Endothelial cell of umbilical vein (primary cell): ENCODE measurements at regions not wholly inside any gene's neighbourhood (a gene's known extent, or its start where the extent isn't known, plus 50 kb on each side); places are given as distances from the start of the nearest gene placed in this dataset.

ENCODE experiments used
- BruUV-seq: library from RNA; stranded (reverse); fragments of 400-500 nt; replicated peaks from 2 replicates; lab custom pipeline; 2021; lab: Mats Ljungman, UMichigan
- CTCF ChIA-PET: fragments of 300-600, 350-600 bp; sonication (Branson Sonifier 250); formaldehyde crosslinking; loops from one replicate; lab custom pipeline; 2021; ENCODE audit warnings: antibody characterized with exemption, inconsistent platforms; lab: Charles Lee
- POLR2A ChIA-PET: fragments of 300-600, 350-600 bp; sonication (Branson Sonifier 250); formaldehyde crosslinking; loops from one replicate; lab custom pipeline; 2021; ENCODE audit warnings: antibody characterized with exemption, inconsistent platforms; lab: Charles Lee
- DNase-seq: peaks from one replicate; pipeline ENCODE4 v3.0.0-alpha.2; 2011; ENCODE audit warnings: low read depth, low spot score
- FAIRE-seq: peaks from 2 replicates; lab custom pipeline; 2011; peaks lifted over from hg19 to GRCh38; lab: Jason Lieb, UNC
- H2AFZ ChIP-seq: 2 replicates; pipeline ENCODE4 v1.6.0; 2012; ENCODE audit warnings: low read depth, low read length, control low read depth, inconsistent platforms
- H3K27ac ChIP-seq: 2 replicates; pipeline ENCODE4 v1.5.1; 2011; ENCODE audit warnings: low read depth, mild to moderate bottlenecking, control low read depth, low read length, moderate library complexity; ENCODE audit not compliant: insufficient read depth
- H3K27me3 ChIP-seq, 2 experiments: 2 replicates each; pipeline versions ENCODE4 v1.6.0 to v1.6.1; 2011; ENCODE audit warnings: low read length in 2 of 2, mixed read lengths in 1 of 2; ENCODE audit not compliant: control insufficient read depth in 2 of 2, insufficient read depth in 2 of 2
- H3K36me3 ChIP-seq, 2 experiments: 2 replicates in 1 of 2; 3 replicates in 1 of 2; pipeline ENCODE4 v1.5.1; 2011; ENCODE audit warnings: low read length in 2 of 2, mild to moderate bottlenecking in 1 of 2, moderate library complexity in 1 of 2; ENCODE audit not compliant: control insufficient read depth in 2 of 2, insufficient read depth in 2 of 2; ENCODE audit errors: extremely low read depth in 1 of 2
- H3K4me1 ChIP-seq: 3 replicates; pipeline ENCODE4 v1.5.1; 2011; ENCODE audit warnings: mild to moderate bottlenecking, low read length; ENCODE audit not compliant: control insufficient read depth, insufficient read depth; ENCODE audit errors: extremely low read depth
- H3K4me2 ChIP-seq: 2 replicates; pipeline ENCODE4 v1.6.1; 2011; ENCODE audit warnings: low read length, control low read depth, mixed read lengths; ENCODE audit not compliant: insufficient read depth
- H3K4me3 ChIP-seq, 3 experiments: fragments of 200-600 bp in 1 of 3; sonication (generic), shearing (Covaris generic) in 1 of 3; replicated peaks in 1 of 3; 2 replicates each; pipeline ENCODE4 v1.5.1; 2011 to 2016; ENCODE audit warnings: control low read depth in 3 of 3, low read length in 3 of 3, mild to moderate bottlenecking in 2 of 3, inconsistent platforms in 1 of 3, low read depth in 1 of 3, moderate library complexity in 1 of 3; ENCODE audit not compliant: insufficient read depth in 1 of 3
- H3K79me2 ChIP-seq: 2 replicates; pipeline ENCODE4 v1.6.0; 2012; ENCODE audit warnings: low read length, inconsistent platforms; ENCODE audit not compliant: control insufficient read depth, insufficient read depth
- H3K9ac ChIP-seq: replicated peaks from 2 replicates; pipeline ENCODE3; 2011; ENCODE audit warnings: low read length, control low read depth; ENCODE audit not compliant: insufficient read depth; ENCODE audit errors: extremely low read depth
- H3K9me1 ChIP-seq: replicated peaks from 3 replicates; pipeline ENCODE4 v1.6.0; 2011; ENCODE audit warnings: mild to moderate bottlenecking, low read length; ENCODE audit not compliant: control insufficient read depth, insufficient read depth; ENCODE audit errors: extremely low read depth
- H3K9me3 ChIP-seq: replicated peaks from 2 replicates; pipeline ENCODE4 v1.5.1; 2012; ENCODE audit warnings: low read length, inconsistent platforms; ENCODE audit not compliant: control insufficient read depth, insufficient read depth
- H4K20me1 ChIP-seq: replicated peaks from 2 replicates; pipeline ENCODE3; 2011; ENCODE audit warnings: mild to moderate bottlenecking, low read length; ENCODE audit not compliant: control insufficient read depth, insufficient read depth; ENCODE audit errors: extremely low read depth
- EZH2 ChIP-seq: IDR thresholded peaks from 2 replicates; pipeline ENCODE4 v1.6.1; 2012; ENCODE audit warnings: borderline replicate concordance, low read depth, mild to moderate bottlenecking, moderate library complexity, low read length, inconsistent platforms; ENCODE audit not compliant: severe bottlenecking
- FOS ChIP-seq: IDR thresholded peaks from 2 replicates; pipeline ENCODE4 v1.6.1; 2011; ENCODE audit warnings: mild to moderate bottlenecking, low read length, moderate library complexity, borderline replicate concordance; ENCODE audit not compliant: insufficient read depth
- GATA2 ChIP-seq: IDR thresholded peaks from 2 replicates; pipeline ENCODE4 v1.7.0; 2011; ENCODE audit warnings: low read depth, mild to moderate bottlenecking, moderate library complexity, mixed read lengths, low read length; ENCODE audit not compliant: insufficient read length, insufficient read depth
- JUN ChIP-seq: IDR thresholded peaks from 2 replicates; pipeline ENCODE4 v1.6.1; 2011; ENCODE audit warnings: borderline replicate concordance, low read depth; ENCODE audit not compliant: insufficient read length, insufficient read depth
- MYC ChIP-seq: IDR thresholded peaks from one replicate; pipeline ENCODE4 v1.6.1; 2011; ENCODE audit warnings: mild to moderate bottlenecking, low read depth, low read length
- POLR2A ChIP-seq: IDR thresholded peaks from 2 replicates; pipeline ENCODE4 v1.6.1; 2012; ENCODE audit warnings: low read depth, mild to moderate bottlenecking, control low read depth, low read length
- POLR2AphosphoS5 ChIP-seq: IDR thresholded peaks from 2 replicates; pipeline ENCODE4 v1.6.1; 2012; ENCODE audit warnings: low read depth, mild to moderate bottlenecking, control low read depth, low read length, moderate library complexity; ENCODE audit not compliant: insufficient read depth
- dilution Hi-C: fragments of 300-500 bp; cut with MboI; formaldehyde crosslinking; loops from one replicate; pipeline ENCODE4 v1.15.0; 2019; ENCODE audit warnings: low sequenced_read_pairs; ENCODE audit not compliant: extremely low pct_ligation_motif_present
- intact Hi-C: fragments of 100-400 bp; cut with micrococcal nuclease; formaldehyde crosslinking; loops from one replicate; pipeline ENCODE4 v1.10.0; 2022
- TF ChIP-seq, protein P1 (sequence below): IDR thresholded peaks from 2 replicates; pipeline ENCODE4 v1.6.1; 2011; ENCODE audit not compliant: insufficient read depth, insufficient read length
- TF ChIP-seq, protein P2 (sequence below), 2 donors: IDR thresholded peaks; 1 replicate in 1 of 2; 2 replicates in 1 of 2; pipeline ENCODE4 v1.5.1; 2011; ENCODE audit warnings: low read length in 2 of 2, mild to moderate bottlenecking in 2 of 2, moderate library complexity in 2 of 2, control low read depth in 1 of 2, inconsistent platforms in 1 of 2, low read depth in 1 of 2; ENCODE audit not compliant: insufficient read depth in 1 of 2; ENCODE audit errors: extremely low read depth in 1 of 2

DNA sequence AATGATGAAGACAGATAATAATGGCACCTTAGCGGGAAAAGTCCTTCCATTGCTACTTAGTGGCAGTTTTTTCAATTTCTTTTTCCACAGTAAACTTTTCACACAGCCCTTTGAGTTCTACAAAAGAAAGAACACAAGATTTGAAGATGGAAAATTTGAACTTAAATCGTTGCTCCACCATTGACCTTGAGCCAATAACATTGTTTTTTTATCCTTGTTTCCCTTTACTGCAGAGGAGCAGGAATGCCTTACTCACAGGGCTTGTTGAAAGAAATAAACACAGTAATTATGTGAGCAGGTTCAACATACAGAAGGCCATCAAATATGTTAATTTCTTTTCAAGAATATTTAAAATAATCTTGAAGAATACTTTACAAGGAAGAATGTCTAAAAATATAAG is 181.5 kb upstream of the KRR1 start:
- dilution Hi-C loops = no loop called here
- CTCF ChIA-PET = interaction anchor here (1.0 to 2.0 kb wide), 2 partner anchors 32 to 34 kb away, joined by 3 to 4 read pairs; no protein-coding TSS in a partner anchor
- POLR2A ChIA-PET = no interaction called here

More for the DNA sequence above, 181.5 kb upstream of the KRR1 start:
- H3K4me3 ChIP-seq = no peak overlapping the region
- H3K79me2 ChIP-seq = no peaks in the 10 kb centered on the region
- H3K9ac ChIP-seq = no peak overlapping the region
- H3K9me3 ChIP-seq = no peaks in the 10 kb centered on the region
- H3K36me3 ChIP-seq = no peaks in the 10 kb centered on the region
- H2AFZ ChIP-seq = no peak overlapping the region
- no peaks in the 10 kb centered on the region for H3K27me3 ChIP-seq
- DNase-seq = peak; percentile 59
- TF ChIP-seq FOS (no peak), POLR2AphosphoS5 (no peak), GATA2 (no peak), MYC (no peak), POLR2A (no peak), EZH2 (no peak), JUN (no peak)
- TF ChIP-seq, protein P1, sequence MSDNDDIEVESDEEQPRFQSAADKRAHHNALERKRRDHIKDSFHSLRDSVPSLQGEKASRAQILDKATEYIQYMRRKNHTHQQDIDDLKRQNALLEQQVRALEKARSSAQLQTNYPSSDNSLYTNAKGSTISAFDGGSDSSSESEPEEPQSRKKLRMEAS = no peak
- TF ChIP-seq, protein P2, sequence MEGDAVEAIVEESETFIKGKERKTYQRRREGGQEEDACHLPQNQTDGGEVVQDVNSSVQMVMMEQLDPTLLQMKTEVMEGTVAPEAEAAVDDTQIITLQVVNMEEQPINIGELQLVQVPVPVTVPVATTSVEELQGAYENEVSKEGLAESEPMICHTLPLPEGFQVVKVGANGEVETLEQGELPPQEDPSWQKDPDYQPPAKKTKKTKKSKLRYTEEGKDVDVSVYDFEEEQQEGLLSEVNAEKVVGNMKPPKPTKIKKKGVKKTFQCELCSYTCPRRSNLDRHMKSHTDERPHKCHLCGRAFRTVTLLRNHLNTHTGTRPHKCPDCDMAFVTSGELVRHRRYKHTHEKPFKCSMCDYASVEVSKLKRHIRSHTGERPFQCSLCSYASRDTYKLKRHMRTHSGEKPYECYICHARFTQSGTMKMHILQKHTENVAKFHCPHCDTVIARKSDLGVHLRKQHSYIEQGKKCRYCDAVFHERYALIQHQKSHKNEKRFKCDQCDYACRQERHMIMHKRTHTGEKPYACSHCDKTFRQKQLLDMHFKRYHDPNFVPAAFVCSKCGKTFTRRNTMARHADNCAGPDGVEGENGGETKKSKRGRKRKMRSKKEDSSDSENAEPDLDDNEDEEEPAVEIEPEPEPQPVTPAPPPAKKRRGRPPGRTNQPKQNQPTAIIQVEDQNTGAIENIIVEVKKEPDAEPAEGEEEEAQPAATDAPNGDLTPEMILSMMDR (IDR thresholded peaks at IDR 0.05; ENCODE audit: extremely low read depth in 1 of 2, insufficient read depth in 1 of 2, low read depth in 1 of 2, low read length in 2 of 2) = no peak
- H3K27ac ChIP-seq = no peak overlapping the region
- BruUV-seq = no TSS peak
- no peaks in the 10 kb centered on the region for H3K4me1 ChIP-seq
- intact Hi-C loops = no loop called here
- H4K20me1 ChIP-seq = no peaks in the 10 kb centered on the region
- no peaks in the 10 kb centered on the region for H3K9me1 ChIP-seq
- no peak overlapping the region for H3K4me2 ChIP-seq
- no peak for FAIRE-seq
